ENCODE measurements at regions not wholly inside any gene's neighbourhood (a gene's known extent, or its start where the extent isn't known, plus 50 kb on each side); places are given as distances from the start of the nearest gene placed in this dataset.

GRCh38 chr6:133183691-133184090 lies 57.5 kb upstream of the EYA4 start:
- Histone ChIP-seq H3K36me3 (ENCODE audit: control insufficient read depth, insufficient read depth, low read length) (no peaks in the 10 kb centered on the region), H3K9ac (ENCODE audit: low read length) (no peak overlapping the region), H3K4me3 (ENCODE audit: low read depth, low read length) (no peak overlapping the region), H3K27ac (ENCODE audit: low read depth, low read length) (no peak overlapping the region), H3K9me3 (ENCODE audit: control insufficient read depth, insufficient read depth, low read depth, low read length) (no peaks in the 10 kb centered on the region), H3K27me3 (ENCODE audit: control insufficient read depth, insufficient read depth, low read length) (no peaks in the 10 kb centered on the region), H3K4me1 (ENCODE audit: control insufficient read depth, insufficient read depth, low read length) (peaks cover 9% of the 10 kb centered on the region)

- H3K27ac ChIP-seq (ENCODE audit: low read depth, low read length): no peak overlapping the region
Measured at GRCh38 chr6:133184798-133185372, 56.3 kb upstream of the EYA4 start.

GRCh38 chr6:133185731-133186130 lies 55.4 kb upstream of the EYA4 start:
- Histone ChIP-seq H3K4me1 (ENCODE audit: control insufficient read depth, insufficient read depth, low read length) (peaks cover 13% of the 10 kb centered on the region), H3K9ac (ENCODE audit: low read length) (no peak overlapping the region), H3K9me3 (ENCODE audit: control insufficient read depth, insufficient read depth, low read depth, low read length) (no peaks in the 10 kb centered on the region), H3K36me3 (ENCODE audit: control insufficient read depth, insufficient read depth, low read length) (no peaks in the 10 kb centered on the region), H3K27ac (ENCODE audit: low read depth, low read length) (no peak overlapping the region), H3K27me3 (ENCODE audit: control insufficient read depth, insufficient read depth, low read length) (no peaks in the 10 kb centered on the region), H3K4me3 (ENCODE audit: low read depth, low read length) (no peak overlapping the region)

More at GRCh38 chr6:133184798-133185372, 56.3 kb upstream of the EYA4 start:
- Histone ChIP-seq H3K4me3 (ENCODE audit: low read depth, low read length) (no peak overlapping the region), H3K36me3 (ENCODE audit: control insufficient read depth, insufficient read depth, low read length) (no peaks in the 10 kb centered on the region), H3K9me3 (ENCODE audit: control insufficient read depth, insufficient read depth, low read depth, low read length) (no peaks in the 10 kb centered on the region), H3K9ac (ENCODE audit: low read length) (no peak overlapping the region), H3K27me3 (ENCODE audit: control insufficient read depth, insufficient read depth, low read length) (no peaks in the 10 kb centered on the region), H3K4me1 (ENCODE audit: control insufficient read depth, insufficient read depth, low read length) (peaks cover 12% of the 10 kb centered on the region)

DNA sequence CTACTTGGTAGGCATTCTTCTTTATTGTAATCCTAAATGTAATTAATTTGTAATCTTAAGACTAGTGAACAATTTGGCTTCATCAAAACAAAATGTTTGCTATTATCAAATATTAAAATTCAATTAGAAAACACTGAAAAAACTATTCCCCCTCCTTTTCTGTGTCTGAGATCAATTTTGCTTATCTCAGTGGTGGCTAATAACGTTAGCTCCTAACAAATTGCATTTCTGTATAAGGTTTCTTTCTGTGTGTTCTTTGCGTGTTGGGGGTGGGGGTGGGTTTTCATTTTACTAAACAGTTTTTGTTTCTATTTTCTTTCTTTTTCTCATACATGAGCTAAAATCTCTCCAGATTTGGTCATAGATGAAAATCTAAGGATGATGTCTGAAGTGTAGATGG lies 54.0 kb upstream of the EYA4 start:
- H3K4me3 ChIP-seq (ENCODE audit: low read depth, low read length): no peak overlapping the region
- H3K4me1 ChIP-seq (ENCODE audit: control insufficient read depth, insufficient read depth, low read length): peaks cover 20% of the 10 kb centered on the region
- no peak overlapping the region for H3K27ac ChIP-seq (ENCODE audit: low read depth, low read length)
- H3K9me3 ChIP-seq (ENCODE audit: control insufficient read depth, insufficient read depth, low read depth, low read length): no peaks in the 10 kb centered on the region
- no peaks in the 10 kb centered on the region for H3K27me3 ChIP-seq (ENCODE audit: control insufficient read depth, insufficient read depth, low read length)
- no peaks in the 10 kb centered on the region for H3K36me3 ChIP-seq (ENCODE audit: control insufficient read depth, insufficient read depth, low read length)
- H3K9ac ChIP-seq (ENCODE audit: low read length): no peak overlapping the region

- Histone ChIP-seq H3K9me3 (ENCODE audit: control insufficient read depth, insufficient read depth, low read depth, low read length) (no peaks in the 10 kb centered on the region), H3K4me3 (ENCODE audit: low read depth, low read length) (no peak overlapping the region), H3K36me3 (ENCODE audit: control insufficient read depth, insufficient read depth, low read length) (no peaks in the 10 kb centered on the region), H3K27me3 (ENCODE audit: control insufficient read depth, insufficient read depth, low read length) (no peaks in the 10 kb centered on the region), H3K27ac (ENCODE audit: low read depth, low read length) (no peak overlapping the region), H3K4me1 (ENCODE audit: control insufficient read depth, insufficient read depth, low read length) (peaks cover 20% of the 10 kb centered on the region), H3K9ac (ENCODE audit: low read length) (no peak overlapping the region)
Measured at GRCh38 chr6:133187657-133188453, 53.3 kb upstream of the EYA4 start.

- Histone ChIP-seq H3K27ac (ENCODE audit: low read depth, low read length) (no peak overlapping the region), H3K36me3 (ENCODE audit: control insufficient read depth, insufficient read depth, low read length) (no peaks in the 10 kb centered on the region), H3K4me3 (ENCODE audit: low read depth, low read length) (no peak overlapping the region), H3K27me3 (ENCODE audit: control insufficient read depth, insufficient read depth, low read length) (no peaks in the 10 kb centered on the region), H3K4me1 (ENCODE audit: control insufficient read depth, insufficient read depth, low read length) (peaks cover 20% of the 10 kb centered on the region), H3K9ac (ENCODE audit: low read length) (no peak overlapping the region), H3K9me3 (ENCODE audit: control insufficient read depth, insufficient read depth, low read depth, low read length) (no peaks in the 10 kb centered on the region)
Measured at GRCh38 chr6:133190912-133191311, 50.2 kb upstream of the EYA4 start.

- no peaks in the 10 kb centered on the region for H3K27me3 ChIP-seq (ENCODE audit: control insufficient read depth, insufficient read depth, low read length)
- no peaks in the 10 kb centered on the region for H3K9me3 ChIP-seq (ENCODE audit: control insufficient read depth, insufficient read depth, low read depth, low read length)
- H3K4me3 ChIP-seq (ENCODE audit: low read depth, low read length): no peak overlapping the region
- H3K9ac ChIP-seq (ENCODE audit: low read length): no peak overlapping the region
- no peak overlapping the region for H3K27ac ChIP-seq (ENCODE audit: low read depth, low read length)
- H3K4me1 ChIP-seq (ENCODE audit: control insufficient read depth, insufficient read depth, low read length): peaks cover 20% of the 10 kb centered on the region
- H3K36me3 ChIP-seq (ENCODE audit: control insufficient read depth, insufficient read depth, low read length): no peaks in the 10 kb centered on the region
Measured at GRCh38 chr6:133191323-133191722, 49.8 kb upstream of the EYA4 start.

Data from HUES6 (cell line).